NT2/D1 (cell line): ENCODE measurements at regions not wholly inside any gene's neighbourhood (a gene's known extent, or its start where the extent isn't known, plus 50 kb on each side); places are given as distances from the start of the nearest gene placed in this dataset.

Experiments used
- DNase-seq: peaks from one replicate; pipeline ENCODE4 v3.0.0-alpha.2; 2011; ENCODE audit warnings: low read depth, low spot score
- H3K27me3 ChIP-seq: 2 replicates; pipeline ENCODE4 v1.6.0; 2011; ENCODE audit warnings: mild to moderate bottlenecking; ENCODE audit not compliant: insufficient read length, insufficient read depth
- H3K36me3 ChIP-seq: 2 replicates; pipeline ENCODE4 v1.6.1; 2011; ENCODE audit warnings: mild to moderate bottlenecking, low read length, mixed read lengths; ENCODE audit not compliant: insufficient read depth, insufficient read length
- H3K4me1 ChIP-seq: 2 replicates; pipeline ENCODE4 v1.5.1; 2011; ENCODE audit not compliant: insufficient read depth, insufficient read length
- H3K4me3 ChIP-seq: 2 replicates; pipeline ENCODE4 v1.5.1; 2011; ENCODE audit warnings: low read depth; ENCODE audit not compliant: insufficient read length
- H3K9ac ChIP-seq: 2 replicates; pipeline ENCODE4 v1.6.0; 2011; ENCODE audit warnings: low read depth; ENCODE audit not compliant: insufficient read length
- H3K9me3 ChIP-seq: 2 replicates; pipeline ENCODE4 v1.5.1; 2011; ENCODE audit warnings: mild to moderate bottlenecking, low read length; ENCODE audit not compliant: insufficient read depth
- SUZ12 ChIP-seq: IDR thresholded peaks from 2 replicates; pipeline ENCODE4 v1.6.1; 2011; ENCODE audit not compliant: insufficient read length, insufficient read depth; ENCODE audit errors: extremely low read depth
- YY1 ChIP-seq: IDR thresholded peaks from 2 replicates; pipeline ENCODE4 v1.6.1; 2011; ENCODE audit not compliant: insufficient read length, insufficient read depth
- ZNF274 ChIP-seq: IDR thresholded peaks from 2 replicates; pipeline ENCODE4 v1.6.1; 2011; ENCODE audit warnings: mild to moderate bottlenecking, low read depth, low read length

DNA sequence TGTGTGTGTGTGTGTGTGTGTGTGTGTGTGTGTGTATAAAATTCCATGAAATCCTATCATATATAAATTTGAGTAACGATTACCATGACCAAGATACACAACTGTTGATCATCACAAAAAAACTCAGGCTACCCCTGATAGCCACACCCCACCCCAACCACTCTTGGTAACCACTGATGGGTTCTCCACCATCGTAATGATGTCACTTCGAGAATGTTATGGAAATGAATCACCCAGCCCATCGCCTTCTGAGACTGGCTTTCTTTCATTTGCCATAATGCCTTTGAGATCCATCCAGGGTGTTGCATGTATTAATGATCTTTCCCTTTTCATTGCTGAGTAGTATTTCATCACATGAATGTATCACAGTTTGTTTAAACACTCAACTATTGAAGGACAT lies 496.0 kb downstream of the MIAT start:
- Histone ChIP-seq H3K4me3 (no peak overlapping the region), H3K4me1 (no peaks in the 10 kb centered on the region), H3K27me3 (no peaks in the 10 kb centered on the region), H3K36me3 (no peaks in the 10 kb centered on the region), H3K9ac (no peak overlapping the region), H3K9me3 (no peaks in the 10 kb centered on the region; the same call in 1 of the 2 replicates)
- TF ChIP-seq ZNF274 (no peak), SUZ12 (no peak), YY1 (no peak)
- no peak for DNase-seq

GRCh38 chr22:27154717-27155116 lies 497.3 kb downstream of the MIAT start:
- H3K4me3 ChIP-seq: no peak overlapping the region
- TF ChIP-seq ZNF274 (no peak), SUZ12 (no peak), YY1 (no peak)
- no peaks in the 10 kb centered on the region for H3K4me1 ChIP-seq
- no peaks in the 10 kb centered on the region for H3K36me3 ChIP-seq
- no peaks in the 10 kb centered on the region for H3K27me3 ChIP-seq
- no peak for DNase-seq
- H3K9ac ChIP-seq: no peak overlapping the region
- no peaks in the 10 kb centered on the region for H3K9me3 ChIP-seq

GRCh38 chr22:27156821-27157489 lies 499.6 kb downstream of the MIAT start:
- no peaks in the 10 kb centered on the region for H3K9me3 ChIP-seq
- peaks cover 5% of the 10 kb centered on the region for H3K4me1 ChIP-seq
- no peaks in the 10 kb centered on the region for H3K36me3 ChIP-seq
- TF ChIP-seq YY1: no peak
- TF ChIP-seq SUZ12: no peak
- no peak for TF ChIP-seq ZNF274
- DNase-seq: no peak
- H3K27me3 ChIP-seq: peaks cover 3% of the 10 kb centered on the region
- no peak overlapping the region for H3K9ac ChIP-seq
- no peak overlapping the region for H3K4me3 ChIP-seq

- Histone ChIP-seq H3K36me3 (no peaks in the 10 kb centered on the region), H3K27me3 (peaks cover 10% of the 10 kb centered on the region), H3K4me1 (peaks cover 5% of the 10 kb centered on the region), H3K9me3 (no peaks in the 10 kb centered on the region), H3K9ac (no peak overlapping the region), H3K4me3 (no peak overlapping the region)
- DNase-seq: no peak
- TF ChIP-seq SUZ12: no peak
These were observed 500.4 kb downstream of the MIAT start for GRCh38 chr22:27157666-27158370.

- no peak for DNase-seq
- TF ChIP-seq ZNF274: no peak
- no peak for TF ChIP-seq YY1
- no peak for TF ChIP-seq SUZ12
- Histone ChIP-seq H3K4me1 (peaks cover 5% of the 10 kb centered on the region), H3K9me3 (no peaks in the 10 kb centered on the region), H3K4me3 (no peak overlapping the region), H3K36me3 (no peaks in the 10 kb centered on the region), H3K9ac (no peak overlapping the region), H3K27me3 (peaks cover 18% of the 10 kb centered on the region)
These were observed 501.6 kb downstream of the MIAT start for GRCh38 chr22:27159016-27159415.

DNA sequence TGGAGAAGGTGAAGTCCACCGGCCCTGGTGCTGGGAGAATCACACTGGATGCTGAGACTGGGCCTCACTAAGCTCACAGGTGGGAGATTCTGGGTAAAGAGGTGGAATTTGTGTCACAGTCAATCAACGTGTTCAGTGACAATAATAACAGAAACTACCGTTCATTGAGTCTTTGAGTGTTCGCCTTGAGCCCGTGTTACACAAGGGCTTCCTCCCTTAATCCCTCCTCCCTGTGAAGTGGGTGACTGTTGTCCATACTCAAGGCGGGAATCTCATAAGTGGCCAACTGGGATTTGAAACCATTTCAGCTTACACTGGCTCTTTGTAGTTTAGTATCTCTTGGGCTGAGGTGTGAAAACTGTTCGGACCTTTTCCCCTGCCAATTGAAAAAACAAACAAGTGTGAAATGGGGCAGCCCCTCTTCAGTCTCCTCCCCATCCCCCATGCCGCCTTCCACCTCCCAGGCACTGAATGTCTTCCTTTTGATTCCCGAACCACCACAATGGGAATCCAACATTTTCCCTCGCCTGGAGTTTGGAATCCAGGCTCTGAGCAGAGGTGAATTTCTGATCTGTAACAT lies 502.4 kb downstream of the MIAT start:
- no peak for TF ChIP-seq SUZ12
- no peak for TF ChIP-seq ZNF274
- no peak for TF ChIP-seq YY1
- H3K36me3 ChIP-seq: no peaks in the 10 kb centered on the region
- H3K9me3 ChIP-seq: no peaks in the 10 kb centered on the region
- DNase-seq: no peak
- no peak overlapping the region for H3K9ac ChIP-seq
- peaks cover 5% of the 10 kb centered on the region for H3K4me1 ChIP-seq
- no peak overlapping the region for H3K4me3 ChIP-seq
- H3K27me3 ChIP-seq: peaks cover 18% of the 10 kb centered on the region
